Thyroid gland (tissue), 4 donors: ENCODE measurements at regions not wholly inside any gene's neighbourhood (a gene's known extent, or its start where the extent isn't known, plus 50 kb on each side); places are given as distances from the start of the nearest gene placed in this dataset.

Experiments used
- DNase-seq, 2 donors: peaks; one replicate each; pipeline ENCODE4 v3.0.0-alpha.2; 2019
- H3K27ac ChIP-seq, 3 donors: fragments of 200-600 bp; sonication (generic); 1 replicate in 2 of 3; 2 replicates in 1 of 3; pipeline ENCODE4 v1.5.1; 2016 to 2019; ENCODE audit warnings: mild to moderate bottlenecking in 1 of 3, moderate library complexity in 1 of 3
- H3K27me3 ChIP-seq: fragments of 200-600 bp; sonication (generic); one replicate; pipeline ENCODE4 v1.5.1; 2019
- H3K36me3 ChIP-seq, 2 donors: fragments of 200-600 bp; sonication (generic); one replicate each; pipeline ENCODE4 v1.5.1; 2016 to 2019
- H3K4me1 ChIP-seq, 2 donors: fragments of 200-600 bp; sonication (generic); one replicate each; pipeline ENCODE4 v1.5.1; 2017 to 2019
- H3K4me3 ChIP-seq, 3 donors: fragments of 200-600 bp; sonication (generic); replicated peaks in 1 of 3; 1 replicate in 2 of 3; 2 replicates in 1 of 3; pipeline ENCODE4 v1.5.1; 2016; ENCODE audit warnings: mild to moderate bottlenecking in 1 of 3
- H3K9me3 ChIP-seq: fragments of 200-600 bp; sonication (generic); one replicate; pipeline ENCODE4 v1.5.1; 2017
- POLR2A ChIP-seq, 2 donors: fragments of 450-650 bp; IDR thresholded peaks; one replicate each; pipeline ENCODE4 v1.6.1; 2017; ENCODE audit warnings: antibody characterized with exemption in 2 of 2, mild to moderate bottlenecking in 2 of 2, moderate library complexity in 1 of 2
- WGBS, 2 donors: methylation state at CpG; one replicate each; pipeline ENCODE4 v1.1.5; 2017; 5-methylcytosine and 5-hydroxymethylcytosine counted together
- intact Hi-C: fragments of 100-400 bp; cut with DNase I; formaldehyde crosslinking; loops from one replicate; pipeline ENCODE4 v1.15.1; 2023
- TF ChIP-seq, protein P1 (sequence below), 6 experiments: fragments of 200-600 bp in 3 of 6; fragments of 450-650 bp in 3 of 6; sonication (generic) in 3 of 6; IDR thresholded peaks; one replicate each; pipeline ENCODE4 v1.5.1; 2016 to 2019; ENCODE audit warnings: antibody characterized with exemption in 6 of 6, mild to moderate bottlenecking in 2 of 6, inconsistent platforms in 1 of 6, moderate library complexity in 1 of 6

DNA sequence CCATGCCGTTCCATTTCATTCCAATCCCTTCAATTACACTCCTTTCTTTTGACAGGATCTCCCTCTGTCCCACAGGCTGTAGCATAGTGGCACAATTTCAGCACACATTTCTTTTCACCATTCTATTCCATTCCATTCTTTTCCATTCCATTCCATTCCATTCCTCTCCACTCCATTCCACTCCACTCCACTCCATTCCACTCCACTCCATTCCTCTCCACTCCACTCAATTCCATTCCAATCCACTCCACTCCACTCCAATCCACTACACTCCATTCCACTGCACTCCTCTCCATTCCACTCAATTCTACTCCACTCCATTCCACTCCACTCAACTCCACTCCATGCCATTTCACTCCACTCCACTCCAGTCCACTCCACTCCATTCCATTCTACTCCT is 1495.1 kb downstream of the TSPY10 start:
- 63 to 72% methylated on average over 1 of the region's 1 CpG for WGBS, 2 donors
- intact Hi-C loops: no loop called here
- TF ChIP-seq, protein P1, sequence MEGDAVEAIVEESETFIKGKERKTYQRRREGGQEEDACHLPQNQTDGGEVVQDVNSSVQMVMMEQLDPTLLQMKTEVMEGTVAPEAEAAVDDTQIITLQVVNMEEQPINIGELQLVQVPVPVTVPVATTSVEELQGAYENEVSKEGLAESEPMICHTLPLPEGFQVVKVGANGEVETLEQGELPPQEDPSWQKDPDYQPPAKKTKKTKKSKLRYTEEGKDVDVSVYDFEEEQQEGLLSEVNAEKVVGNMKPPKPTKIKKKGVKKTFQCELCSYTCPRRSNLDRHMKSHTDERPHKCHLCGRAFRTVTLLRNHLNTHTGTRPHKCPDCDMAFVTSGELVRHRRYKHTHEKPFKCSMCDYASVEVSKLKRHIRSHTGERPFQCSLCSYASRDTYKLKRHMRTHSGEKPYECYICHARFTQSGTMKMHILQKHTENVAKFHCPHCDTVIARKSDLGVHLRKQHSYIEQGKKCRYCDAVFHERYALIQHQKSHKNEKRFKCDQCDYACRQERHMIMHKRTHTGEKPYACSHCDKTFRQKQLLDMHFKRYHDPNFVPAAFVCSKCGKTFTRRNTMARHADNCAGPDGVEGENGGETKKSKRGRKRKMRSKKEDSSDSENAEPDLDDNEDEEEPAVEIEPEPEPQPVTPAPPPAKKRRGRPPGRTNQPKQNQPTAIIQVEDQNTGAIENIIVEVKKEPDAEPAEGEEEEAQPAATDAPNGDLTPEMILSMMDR (IDR thresholded peaks at IDR 0.05): no peak
- TF ChIP-seq POLR2A (IDR thresholded peaks at IDR 0.05): no peak
- no peaks in the 10 kb centered on the region for H3K36me3 ChIP-seq
- no peaks in the 10 kb centered on the region for H3K9me3 ChIP-seq
- no peak for DNase-seq
- H3K27me3 ChIP-seq: no peaks in the 10 kb centered on the region
- H3K4me3 ChIP-seq: no peak overlapping the region
- no peaks in the 10 kb centered on the region for H3K4me1 ChIP-seq
- H3K27ac ChIP-seq: no peak overlapping the region

DNA sequence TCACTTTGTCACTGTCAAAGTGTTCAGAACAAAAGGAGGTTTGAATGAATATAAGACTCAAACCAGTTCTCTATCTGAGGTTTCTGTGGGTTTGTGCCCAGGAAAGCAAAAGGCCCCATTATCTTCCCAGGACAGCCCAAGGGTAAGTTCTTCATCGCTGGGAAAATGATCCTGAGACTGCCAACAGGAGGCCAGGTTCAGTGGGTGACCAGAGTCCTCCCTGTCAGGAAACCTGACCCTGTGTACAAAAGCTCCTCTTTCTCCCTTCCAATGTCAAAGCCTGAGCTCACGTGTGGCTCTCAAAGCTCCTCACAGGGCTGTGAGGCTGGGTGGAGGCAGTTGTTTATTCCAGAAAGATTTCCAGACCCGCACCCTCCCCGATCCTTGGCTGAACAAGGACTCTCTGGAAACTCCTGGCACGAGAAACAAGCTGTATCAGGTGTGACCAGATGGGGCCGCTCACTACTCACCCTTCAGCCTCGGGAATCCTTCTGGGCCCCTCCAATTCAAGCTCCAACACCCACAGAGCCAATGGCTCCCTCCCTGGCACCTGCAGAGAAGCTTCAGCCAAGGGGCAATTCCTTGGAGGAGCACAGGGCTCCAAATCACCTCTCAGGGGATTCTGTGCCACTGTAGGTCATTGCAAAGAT is 1516.7 kb downstream of the TSPY10 start:
- TF ChIP-seq POLR2A (IDR thresholded peaks at IDR 0.05): no peak
- TF ChIP-seq, protein P1 (IDR thresholded peaks at IDR 0.05): no peak
- Histone ChIP-seq H3K4me3 (no peak overlapping the region), H3K27me3 (no peaks in the 10 kb centered on the region), H3K9me3 (no peaks in the 10 kb centered on the region), H3K27ac (no peak overlapping the region), H3K36me3 (no peaks in the 10 kb centered on the region), H3K4me1 (no peaks in the 10 kb centered on the region)
- no peak for DNase-seq
- intact Hi-C loops: no loop called here
- 23 to 30% methylated on average over 2 to 5 of the region's 7 CpGs for WGBS, 2 donors

DNA sequence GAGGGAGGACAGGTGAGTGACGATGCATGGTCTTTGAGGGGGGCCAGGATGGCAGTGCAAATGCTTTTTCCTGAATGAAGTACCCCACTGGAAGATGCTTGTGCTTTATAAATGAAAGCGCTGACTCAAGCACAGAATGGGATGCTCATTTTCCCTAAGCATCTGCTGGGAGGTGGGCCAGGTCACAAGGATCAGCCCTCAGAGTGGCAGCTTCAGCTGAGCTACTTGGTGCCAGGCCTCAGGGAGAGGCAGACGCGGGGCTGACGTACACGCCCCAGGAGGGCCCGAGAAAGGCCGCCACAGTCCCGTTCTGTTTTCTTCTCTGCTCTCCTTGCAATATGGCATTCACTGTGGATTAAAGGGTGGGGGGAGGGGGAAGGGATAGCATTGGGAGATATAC is 1535.8 kb downstream of the TSPY10 start:
- no peak for TF ChIP-seq POLR2A (IDR thresholded peaks at IDR 0.05)
- TF ChIP-seq, protein P1 (IDR thresholded peaks at IDR 0.05): no peak
- 44 to 86% methylated on average over 2 to 6 of the region's 9 CpGs for WGBS, 2 donors
- H3K27me3 ChIP-seq: no peaks in the 10 kb centered on the region

DNA sequence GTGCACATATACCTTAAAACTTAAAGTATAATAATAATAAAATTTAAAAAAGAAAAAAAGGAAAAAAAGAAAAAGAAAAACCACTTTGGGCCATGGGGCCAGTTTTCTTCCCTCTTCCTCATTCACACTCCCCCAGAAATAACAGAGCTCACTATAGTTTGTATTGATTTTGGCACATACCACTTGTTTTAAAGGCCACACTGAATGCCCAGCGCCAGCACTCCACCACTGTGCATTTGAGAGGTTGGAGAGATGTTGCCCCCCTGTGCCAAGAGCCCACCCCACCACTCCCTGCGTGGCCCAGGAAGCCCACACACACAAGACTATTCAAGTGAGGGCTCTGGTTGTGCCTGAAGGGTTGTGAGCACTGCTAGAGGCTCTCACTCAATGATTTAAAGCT is 1536.3 kb downstream of the TSPY10 start:
- TF ChIP-seq, protein P1 (IDR thresholded peaks at IDR 0.05): no peak
- no peak for TF ChIP-seq POLR2A (IDR thresholded peaks at IDR 0.05)
- Histone ChIP-seq H3K27ac (no peak overlapping the region), H3K27me3 (no peaks in the 10 kb centered on the region), H3K36me3 (no peaks in the 10 kb centered on the region), H3K4me1 (no peaks in the 10 kb centered on the region), H3K4me3 (no peak overlapping the region), H3K9me3 (no peaks in the 10 kb centered on the region)
- WGBS, 2 donors: 33 to 40% methylated on average over 2 of the region's 2 CpGs
- intact Hi-C loops: no loop called here
- DNase-seq: no peak

More for the DNA sequence above, 1535.8 kb downstream of the TSPY10 start:
- Histone ChIP-seq H3K4me1 (no peaks in the 10 kb centered on the region), H3K27ac (no peak overlapping the region), H3K9me3 (no peaks in the 10 kb centered on the region), H3K36me3 (no peaks in the 10 kb centered on the region), H3K4me3 (no peak overlapping the region)
- intact Hi-C loops: no loop called here
- DNase-seq: no peak

DNA sequence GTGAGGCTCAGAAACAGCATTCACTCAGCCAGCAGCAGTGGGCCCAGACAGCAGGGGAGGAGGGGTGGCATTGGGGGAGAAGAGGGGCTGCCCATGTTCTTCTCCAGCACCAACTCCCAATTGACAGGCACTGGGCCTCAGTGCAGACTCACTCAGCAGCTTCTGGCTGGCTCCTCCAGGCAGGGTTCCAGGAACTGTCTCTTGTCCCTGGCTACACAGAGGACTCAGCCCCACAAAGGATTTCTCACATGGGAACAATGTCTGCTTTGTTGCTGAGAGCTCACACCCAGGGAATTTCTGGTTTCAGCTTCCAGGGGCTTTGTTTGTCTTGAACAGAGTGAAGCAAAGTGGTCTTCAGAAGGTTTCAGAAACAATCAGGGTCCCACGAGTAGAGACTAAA is 1536.7 kb downstream of the TSPY10 start:
- no peaks in the 10 kb centered on the region for H3K27me3 ChIP-seq
- WGBS, 2 donors: 40% methylated on average over 1 of the region's 1 CpG; no CpG with 5 or more reads in 1 of the 2 donors
- H3K4me3 ChIP-seq: no peak overlapping the region
- H3K9me3 ChIP-seq: no peaks in the 10 kb centered on the region
- no peak for TF ChIP-seq POLR2A (IDR thresholded peaks at IDR 0.05)
- TF ChIP-seq, protein P1 (IDR thresholded peaks at IDR 0.05): no peak
- no peak overlapping the region for H3K27ac ChIP-seq
- no peaks in the 10 kb centered on the region for H3K4me1 ChIP-seq
- no peak for DNase-seq
- intact Hi-C loops: no loop called here
- H3K36me3 ChIP-seq: no peaks in the 10 kb centered on the region
